H1 (cell line): ENCODE measurements at regions not wholly inside any gene's neighbourhood (a gene's known extent, or its start where the extent isn't known, plus 50 kb on each side); places are given as distances from the start of the nearest gene placed in this dataset.

Experiments
- CTCF ChIA-PET: fragments of 300-600 bp; sonication (Branson Sonifier 250); formaldehyde crosslinking; loops from one replicate; lab custom pipeline; 2021; ENCODE audit not compliant: partially characterized antibody; lab: Charles Lee
- POLR2A ChIA-PET: fragments of 300-600 bp; sonication (Branson Sonifier 250); formaldehyde crosslinking; loops from one replicate; lab custom pipeline; 2021; ENCODE audit warnings: inconsistent platforms; ENCODE audit not compliant: partially characterized antibody; lab: Charles Lee
- DNase-seq, 2 experiments: peaks; one replicate each; pipeline versions ENCODE4 v3.0.0 to v3.0.0-alpha.2; 2010 to 2022; ENCODE audit warnings: low spot score in 2 of 2, low read depth in 1 of 2, mixed read lengths in 1 of 2
- FAIRE-seq: peaks from 2 replicates; lab custom pipeline; 2011; peaks lifted over from hg19 to GRCh38; lab: Jason Lieb, UNC
- H2AFZ ChIP-seq: 2 replicates; pipeline ENCODE4 v1.8.1; 2012; ENCODE audit warnings: low read length, inconsistent platforms
- H2AK5ac ChIP-seq: 2 replicates; pipeline ENCODE4 v1.6.1; 2013; ENCODE audit warnings: low read depth, low read length
- H2BK120ac ChIP-seq: replicated peaks from 2 replicates; pipeline ENCODE3; 2013; ENCODE audit warnings: low read depth, low read length, inconsistent platforms
- H2BK12ac ChIP-seq: 2 replicates; pipeline ENCODE4 v1.6.1; 2013; ENCODE audit warnings: low read depth, low read length
- H2BK15ac ChIP-seq: 2 replicates; pipeline ENCODE4 v1.6.1; 2013; ENCODE audit warnings: low read length
- H2BK20ac ChIP-seq: 2 replicates; pipeline ENCODE4 v1.6.1; 2013; ENCODE audit warnings: low read length
- H2BK5ac ChIP-seq: 2 replicates; pipeline ENCODE4 v1.6.1; 2013; ENCODE audit warnings: low read depth, low read length
- H3K14ac ChIP-seq: 2 replicates; pipeline ENCODE4 v1.6.1; 2013; ENCODE audit warnings: inconsistent platforms; ENCODE audit not compliant: insufficient read length
- H3K18ac ChIP-seq: 2 replicates; pipeline ENCODE4 v1.6.1; 2013; ENCODE audit warnings: low read length; ENCODE audit errors: extremely low read depth
- H3K23ac ChIP-seq: 2 replicates; pipeline ENCODE4 v1.6.1; 2013; ENCODE audit warnings: inconsistent platforms; ENCODE audit not compliant: insufficient read length
- H3K23me2 ChIP-seq: 2 replicates; pipeline ENCODE4 v1.6.1; 2013; ENCODE audit warnings: low read depth, low read length
- H3K27ac ChIP-seq: 2 replicates; pipeline ENCODE4 v1.6.1; 2011; ENCODE audit warnings: low read depth, low read length, inconsistent platforms
- H3K27me3 ChIP-seq, 4 experiments: replicated peaks in 1 of 4; 1 replicate in 1 of 4; 2 replicates in 3 of 4; pipeline versions ENCODE4 v1.6.1 to v1.8.1; 2011 to 2013; ENCODE audit warnings: low read length in 3 of 4, mild to moderate bottlenecking in 3 of 4, inconsistent platforms in 2 of 4, mixed read lengths in 2 of 4, moderate library complexity in 1 of 4; ENCODE audit not compliant: control insufficient read depth in 3 of 4, insufficient read depth in 3 of 4; ENCODE audit errors: extremely low read depth in 1 of 4
- H3K36me3 ChIP-seq, 4 experiments: 2 replicates each; pipeline versions ENCODE4 v1.6.1 to v1.8.1; 2011 to 2013; ENCODE audit warnings: mild to moderate bottlenecking in 4 of 4, low read length in 3 of 4, moderate library complexity in 2 of 4, control low read depth in 1 of 4, inconsistent platforms in 1 of 4; ENCODE audit not compliant: insufficient read depth in 4 of 4, control insufficient read depth in 2 of 4
- H3K4ac ChIP-seq: replicated peaks from 2 replicates; pipeline ENCODE3; 2013; ENCODE audit warnings: low read length, low read depth, mixed read lengths, inconsistent platforms; ENCODE audit not compliant: insufficient read length
- H3K4me1 ChIP-seq, 4 experiments: replicated peaks in 1 of 4; 1 replicate in 1 of 4; 2 replicates in 3 of 4; pipeline versions ENCODE4 v1.6.1 to v1.8.1; 2011 to 2013; ENCODE audit warnings: low read length in 3 of 4, inconsistent platforms in 2 of 4, mixed read lengths in 1 of 4; ENCODE audit not compliant: insufficient read depth in 4 of 4, control insufficient read depth in 3 of 4
- H3K4me2 ChIP-seq, 2 experiments: 2 replicates each; pipeline versions ENCODE4 v1.6.1 to v1.8.1; 2011 to 2013; ENCODE audit warnings: low read depth in 2 of 2, low read length in 2 of 2, control low read depth in 1 of 2, inconsistent platforms in 1 of 2, mild to moderate bottlenecking in 1 of 2; ENCODE audit not compliant: insufficient read depth in 1 of 2
- H3K4me3 ChIP-seq, 4 experiments: fragments of 200-600, 300-600 bp in 1 of 4; sonication (generic), shearing (Covaris generic), sonication (Bioruptor Twin) in 1 of 4; 2 replicates each; pipeline versions ENCODE4 v1.5.1 to v1.8.1; 2011 to 2016; ENCODE audit warnings: low read length in 4 of 4, low read depth in 3 of 4, control low read depth in 2 of 4, inconsistent platforms in 2 of 4, mild to moderate bottlenecking in 2 of 4, mixed read lengths in 1 of 4, moderate library complexity in 1 of 4; ENCODE audit not compliant: insufficient read depth in 2 of 4; ENCODE audit errors: extremely low read depth in 1 of 4
- H3K56ac ChIP-seq: replicated peaks from 2 replicates; pipeline ENCODE3; 2013; ENCODE audit warnings: low read depth, mild to moderate bottlenecking, mixed read lengths, low read length, inconsistent platforms; ENCODE audit not compliant: insufficient read length
- H3K79me1 ChIP-seq: 2 replicates; pipeline ENCODE4 v1.6.1; 2013; ENCODE audit warnings: low read depth, low read length, control low read depth
- H3K79me2 ChIP-seq, 2 experiments: 2 replicates each; pipeline versions ENCODE4 v1.6.1 to v1.8.1; 2012 to 2013; ENCODE audit warnings: low read length in 2 of 2, mild to moderate bottlenecking in 2 of 2, inconsistent platforms in 1 of 2; ENCODE audit not compliant: insufficient read depth in 2 of 2, control insufficient read depth in 1 of 2
- H3K9ac ChIP-seq, 4 experiments: replicated peaks in 1 of 4; 1 replicate in 1 of 4; 2 replicates in 3 of 4; pipeline versions ENCODE4 v1.6.1 to v1.8.1; 2011 to 2013; ENCODE audit warnings: low read depth in 3 of 4, low read length in 3 of 4, control low read depth in 2 of 4, mild to moderate bottlenecking in 2 of 4, moderate library complexity in 2 of 4, inconsistent platforms in 1 of 4; ENCODE audit errors: extremely low read depth in 1 of 4
- H3K9me3 ChIP-seq, 2 experiments: 2 replicates each; pipeline versions ENCODE4 v1.6.1 to v1.8.1; 2012 to 2013; ENCODE audit warnings: mild to moderate bottlenecking in 2 of 2, moderate library complexity in 2 of 2, control low read depth in 1 of 2, inconsistent platforms in 1 of 2, low read depth in 1 of 2, low read length in 1 of 2, mixed read lengths in 1 of 2; ENCODE audit not compliant: insufficient read depth in 2 of 2
- H4K20me1 ChIP-seq, 2 experiments: replicated peaks in 1 of 2; 2 replicates each; pipeline versions ENCODE3 to v1.8.1; 2011 to 2013; ENCODE audit warnings: inconsistent platforms in 2 of 2, low read length in 2 of 2, mild to moderate bottlenecking in 1 of 2; ENCODE audit not compliant: insufficient read depth in 2 of 2, control insufficient read depth in 1 of 2
- H4K5ac ChIP-seq: 2 replicates; pipeline ENCODE4 v1.6.1; 2013; ENCODE audit warnings: low read length, low read depth, mixed read lengths, inconsistent platforms; ENCODE audit not compliant: insufficient read length
- H4K8ac ChIP-seq: 2 replicates; pipeline ENCODE4 v1.8.0; 2013; ENCODE audit warnings: mild to moderate bottlenecking, moderate library complexity, low read length, inconsistent platforms; ENCODE audit not compliant: insufficient read depth; ENCODE audit errors: extremely low read depth
- H4K91ac ChIP-seq: replicated peaks from 2 replicates; pipeline ENCODE3; 2013; ENCODE audit warnings: low read length, mixed read lengths, inconsistent platforms; ENCODE audit not compliant: insufficient read length
- BACH1 ChIP-seq: IDR thresholded peaks from 2 replicates; pipeline ENCODE4 v1.6.1; 2012; ENCODE audit warnings: low read length, improper control_type of control experiment
- BCL11A ChIP-seq, 2 experiments: IDR thresholded peaks; one replicate each; pipeline ENCODE4 v1.6.1; 2011; ENCODE audit warnings: low read depth in 2 of 2, low read length in 2 of 2, mild to moderate bottlenecking in 2 of 2
- CHD2 ChIP-seq: IDR thresholded peaks from 2 replicates; pipeline ENCODE4 v1.6.1; 2012; ENCODE audit warnings: low read length, improper control_type of control experiment
- CREB1 ChIP-seq: IDR thresholded peaks from 2 replicates; pipeline ENCODE4 v1.6.1; 2012; ENCODE audit warnings: inconsistent platforms
- CTBP2 ChIP-seq: IDR thresholded peaks from 2 replicates; pipeline ENCODE4 v1.7.0; 2011; ENCODE audit warnings: borderline replicate concordance, mild to moderate bottlenecking, moderate library complexity, mixed read lengths, low read length; ENCODE audit not compliant: insufficient read depth, insufficient read length
- GABPA ChIP-seq: IDR thresholded peaks from 2 replicates; pipeline ENCODE4 v1.6.1; 2011; ENCODE audit warnings: mild to moderate bottlenecking, low read length, moderate library complexity, borderline replicate concordance; ENCODE audit not compliant: insufficient read depth
- RBBP5 ChIP-seq: IDR thresholded peaks from 2 replicates; pipeline ENCODE4 v1.7.1; 2012; ENCODE audit warnings: low read depth, mild to moderate bottlenecking, inconsistent platforms, low read length, moderate library complexity, borderline replicate concordance
- SAP30 ChIP-seq: fragments of 300-600 bp; sonication (generic); IDR thresholded peaks from 2 replicates; pipeline ENCODE4 v1.7.1; 2012; ENCODE audit warnings: low read length, moderate library complexity, mild to moderate bottlenecking, inconsistent platforms; ENCODE audit not compliant: insufficient read depth, insufficient replicate concordance
- SIN3A ChIP-seq, 2 experiments: IDR thresholded peaks in 1 of 2; conservative IDR thresholded peaks in 1 of 2; 2 replicates each; pipeline ENCODE4 v1.6.1; 2011 to 2012; ENCODE audit warnings: low read length in 2 of 2, improper control_type of control experiment in 1 of 2, low read depth in 1 of 2, mild to moderate bottlenecking in 1 of 2
- TCF12 ChIP-seq: IDR thresholded peaks from 2 replicates; pipeline ENCODE4 v1.6.1; 2011; ENCODE audit warnings: low read depth, mild to moderate bottlenecking, low read length
- WGBS, 2 experiments: shearing (Covaris generic) in 1 of 2; methylation state at CpG; one replicate each; pipeline versions ENCODE4 v1.1.6 to v1.1.7; 2013 to 2015; ENCODE audit warnings: low lambda C conversion rate in 2 of 2, mixed read lengths in 2 of 2, inconsistent platforms in 1 of 2, low coverage in 1 of 2, missing lambda C conversion rate in 1 of 2; ENCODE audit not compliant: insufficient replicate concordance in 2 of 2, insufficient coverage in 1 of 2, insufficient read length in 1 of 2; ENCODE audit errors: extremely low coverage in 1 of 2, missing lambda C conversion rate in 1 of 2; 5-methylcytosine and 5-hydroxymethylcytosine counted together
- TF ChIP-seq, protein P1 (sequence below): IDR thresholded peaks from 2 replicates; pipeline ENCODE4 v1.6.1; 2012; ENCODE audit warnings: low read length, inconsistent platforms

- TF ChIP-seq CTBP2 (no peak), GABPA (no peak), CHD2 (no peak), BCL11A (IDR thresholded peaks at IDR 0.05; ENCODE audit: low read depth in 2 of 2, low read length in 2 of 2) (no peak), BACH1 (no peak), RBBP5 (no peak), SAP30 (no peak), SIN3A (conservative IDR thresholded peaks at IDR 0.05 in 1 of 2, IDR thresholded peaks at IDR 0.05 in 1 of 2; ENCODE audit: low read depth in 1 of 2, low read length in 2 of 2) (no peak), CREB1 (no peak), TCF12 (no peak)
- TF ChIP-seq, protein P1, sequence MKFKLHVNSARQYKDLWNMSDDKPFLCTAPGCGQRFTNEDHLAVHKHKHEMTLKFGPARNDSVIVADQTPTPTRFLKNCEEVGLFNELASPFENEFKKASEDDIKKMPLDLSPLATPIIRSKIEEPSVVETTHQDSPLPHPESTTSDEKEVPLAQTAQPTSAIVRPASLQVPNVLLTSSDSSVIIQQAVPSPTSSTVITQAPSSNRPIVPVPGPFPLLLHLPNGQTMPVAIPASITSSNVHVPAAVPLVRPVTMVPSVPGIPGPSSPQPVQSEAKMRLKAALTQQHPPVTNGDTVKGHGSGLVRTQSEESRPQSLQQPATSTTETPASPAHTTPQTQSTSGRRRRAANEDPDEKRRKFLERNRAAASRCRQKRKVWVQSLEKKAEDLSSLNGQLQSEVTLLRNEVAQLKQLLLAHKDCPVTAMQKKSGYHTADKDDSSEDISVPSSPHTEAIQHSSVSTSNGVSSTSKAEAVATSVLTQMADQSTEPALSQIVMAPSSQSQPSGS = no peak
- TF ChIP-seq, all 59 proteins: peak for 0
- 93% methylated on average over 1 of the region's 1 CpG; no CpG with 5 or more reads in 1 of the 2 experiments for WGBS, 2 experiments
- H2BK5ac ChIP-seq = no peak overlapping the region
- H2AK5ac ChIP-seq = no peak overlapping the region
- H4K8ac ChIP-seq = no peak overlapping the region
- FAIRE-seq (no peak), DNase-seq (no peak)
- no peaks in the 10 kb centered on the region for H3K23me2 ChIP-seq
- H3K4me1 ChIP-seq = no peaks in the 10 kb centered on the region
- no peak overlapping the region for H2BK20ac ChIP-seq
- H3K4me3 ChIP-seq = no peak overlapping the region
- no peaks in the 10 kb centered on the region for H3K27me3 ChIP-seq
- H3K4me2 ChIP-seq = no peak overlapping the region
- H2AFZ ChIP-seq = no peak overlapping the region
- POLR2A ChIA-PET = no interaction called here
- no peak overlapping the region for H2BK120ac ChIP-seq
- no peak overlapping the region for H4K5ac ChIP-seq
- H3K14ac ChIP-seq = no peak overlapping the region
- no peak overlapping the region for H4K91ac ChIP-seq
- no peak overlapping the region; a peak in 1 of 7 replicates for H3K9ac ChIP-seq
- CTCF ChIA-PET = interaction anchor here (0.6 to 2.9 kb wide), 5 partner anchors 16 to 230 kb away, joined by 3 to 8 read pairs (median 4); no protein-coding TSS in a partner anchor
- H3K27ac ChIP-seq = no peak overlapping the region
- H4K20me1 ChIP-seq = no peaks in the 10 kb centered on the region
- H3K56ac ChIP-seq = no peak overlapping the region
- H3K36me3 ChIP-seq = no peaks in the 10 kb centered on the region
- no peaks in the 10 kb centered on the region for H3K9me3 ChIP-seq
- no peak overlapping the region for H3K18ac ChIP-seq
- H3K23ac ChIP-seq = no peak overlapping the region
- no peaks in the 10 kb centered on the region for H3K79me2 ChIP-seq
- no peaks in the 10 kb centered on the region for H3K79me1 ChIP-seq
- H3K4ac ChIP-seq = no peak overlapping the region
- H2BK12ac ChIP-seq = no peak overlapping the region
- H2BK15ac ChIP-seq = no peak overlapping the region
Observed at GRCh38 chr4:183030309-183030708, 68.7 kb upstream of the WWC2 start.
